MCF 10A (cell line): ENCODE measurements at regions not wholly inside any gene's neighbourhood (a gene's known extent, or its start where the extent isn't known, plus 50 kb on each side); places are given as distances from the start of the nearest gene placed in this dataset.

ENCODE experiments used
- BruUV-seq: library from RNA; stranded (reverse); fragments of 400-500 nt; replicated peaks from 2 replicates; lab custom pipeline; 2021; lab: Mats Ljungman, UMichigan
- CTCF ChIA-PET: fragments of 300-600 bp; sonication (Branson Sonifier 250); formaldehyde crosslinking; extraction: SDS; loops from one replicate; lab custom pipeline; 2021; ENCODE audit warnings: antibody characterized with exemption, inconsistent platforms; lab: Yijun Ruan, JAX
- POLR2A ChIA-PET: fragments of 300-600, 350-650 bp; sonication (Branson Sonifier 250); formaldehyde crosslinking; extraction: SDS; loops from one replicate; lab custom pipeline; 2020; ENCODE audit warnings: antibody characterized with exemption, inconsistent platforms; lab: Yijun Ruan, JAX
- DNase-seq: peaks from one replicate; pipeline ENCODE4 v3.0.0-alpha.2; 2018; ENCODE audit not compliant: unreplicated experiment
- H3K27ac Mint-ChIP-seq: one replicate; pipeline ENCODE4 v1.8.0; 2022; ENCODE audit warnings: mild to moderate bottlenecking, low read depth, mixed read lengths; ENCODE audit not compliant: unreplicated experiment
- H3K27me3 Mint-ChIP-seq: one replicate; pipeline ENCODE4 v1.8.0; 2022; ENCODE audit warnings: mixed read lengths; ENCODE audit not compliant: insufficient read depth, unreplicated experiment
- H3K36me3 Mint-ChIP-seq: one replicate; pipeline ENCODE4 v1.8.0; 2022; ENCODE audit warnings: mild to moderate bottlenecking, moderate library complexity, mixed read lengths; ENCODE audit not compliant: insufficient read depth, unreplicated experiment
- H3K4me1 Mint-ChIP-seq: one replicate; pipeline ENCODE4 v1.8.0; 2022; ENCODE audit warnings: mixed read lengths; ENCODE audit not compliant: insufficient read depth, unreplicated experiment
- H3K4me3 Mint-ChIP-seq: one replicate; pipeline ENCODE4 v1.8.0; 2022; ENCODE audit warnings: mild to moderate bottlenecking, moderate library complexity, mixed read lengths; ENCODE audit not compliant: unreplicated experiment
- H3K9me3 Mint-ChIP-seq: one replicate; pipeline ENCODE4 v1.8.0; 2022; ENCODE audit warnings: mixed read lengths; ENCODE audit not compliant: unreplicated experiment
- CTCF ChIP-seq: fragments of 200-600 bp; IDR thresholded peaks from one replicate; pipeline ENCODE4 v1.8.0; 2022; ENCODE audit warnings: antibody characterized with exemption, mild to moderate bottlenecking; ENCODE audit not compliant: unreplicated experiment
- intact Hi-C: fragments of 100-400 bp; cut with micrococcal nuclease; formaldehyde crosslinking; loops from 2 replicates; pipeline ENCODE4 v1.14.1; 2022

- H3K36me3 Mint-ChIP-seq = no peaks in the 10 kb centered on the region
- H3K27me3 Mint-ChIP-seq = no peaks in the 10 kb centered on the region
- no peak overlapping the region for H3K27ac Mint-ChIP-seq
- no peaks in the 10 kb centered on the region for H3K4me1 Mint-ChIP-seq
- intact Hi-C loops = no loop called here
- TF ChIP-seq CTCF = no peak
- H3K9me3 Mint-ChIP-seq = peaks cover 5% of the 10 kb centered on the region
- DNase-seq = no peak
- no TSS peak for BruUV-seq
- ChIA-PET POLR2A (no interaction called here), CTCF (no interaction called here)
- H3K4me3 Mint-ChIP-seq = no peak overlapping the region
Measured at GRCh38 chr12:41897593-41897992, 247.1 kb downstream of the GXYLT1 start.

GRCh38 chr12:41893491-41893890 is 251.2 kb downstream of the GXYLT1 start:
- TF ChIP-seq CTCF = no peak
- no peak for DNase-seq
- no TSS peak for BruUV-seq
- POLR2A ChIA-PET = no interaction called here
- no peaks in the 10 kb centered on the region for H3K36me3 Mint-ChIP-seq
- H3K27ac Mint-ChIP-seq = no peak overlapping the region
- CTCF ChIA-PET = no interaction called here
- no peaks in the 10 kb centered on the region for H3K27me3 Mint-ChIP-seq
- H3K4me1 Mint-ChIP-seq = no peaks in the 10 kb centered on the region
- H3K4me3 Mint-ChIP-seq = no peak overlapping the region
- H3K9me3 Mint-ChIP-seq = peaks cover 3% of the 10 kb centered on the region
- intact Hi-C loops = no loop called here

- no peaks in the 10 kb centered on the region for H3K4me1 Mint-ChIP-seq
- no peak for TF ChIP-seq CTCF
- ChIA-PET POLR2A (interaction anchor here (1.0 kb wide), 1 partner anchor 16 kb away, joined by 3 read pairs; no protein-coding TSS in a partner anchor), CTCF (no interaction called here)
- H3K9me3 Mint-ChIP-seq = no peaks in the 10 kb centered on the region
- H3K36me3 Mint-ChIP-seq = no peaks in the 10 kb centered on the region
- no peak overlapping the region for H3K4me3 Mint-ChIP-seq
- no peak overlapping the region for H3K27ac Mint-ChIP-seq
- no peak for DNase-seq
- BruUV-seq = no TSS peak
- no peaks in the 10 kb centered on the region for H3K27me3 Mint-ChIP-seq
- intact Hi-C loops = no loop called here
Measured at GRCh38 chr12:41892302-41892701, 252.4 kb downstream of the GXYLT1 start.

GRCh38 chr12:41891226-41891625 is 253.4 kb downstream of the GXYLT1 start:
- Mint-ChIP-seq H3K36me3 (no peaks in the 10 kb centered on the region), H3K27ac (no peak overlapping the region), H3K9me3 (no peaks in the 10 kb centered on the region), H3K4me3 (no peak overlapping the region), H3K27me3 (no peaks in the 10 kb centered on the region), H3K4me1 (no peaks in the 10 kb centered on the region)
- TF ChIP-seq CTCF = no peak
- CTCF ChIA-PET = interaction anchor here (0.8 kb wide), 1 partner anchor 615 kb away, joined by 3 read pairs; no protein-coding TSS in a partner anchor
- no TSS peak for BruUV-seq
- intact Hi-C loops = no loop called here
- DNase-seq = no peak
- POLR2A ChIA-PET = no interaction called here
